Lower leg skin (tissue), 3 donors: ENCODE measurements at regions not wholly inside any gene's neighbourhood (a gene's known extent, or its start where the extent isn't known, plus 50 kb on each side); places are given as distances from the start of the nearest gene placed in this dataset.

Experiments used
- POLR2A ChIP-seq, 2 donors: fragments of 450-650 bp; IDR thresholded peaks; one replicate each; pipeline ENCODE4 v1.6.1; 2016 to 2017; ENCODE audit warnings: antibody characterized with exemption in 2 of 2, mild to moderate bottlenecking in 1 of 2, moderate library complexity in 1 of 2
- TF ChIP-seq, protein P1 (sequence below), 3 donors: fragments of 450-650 bp; IDR thresholded peaks; one replicate each; pipeline ENCODE4 v1.5.1; 2016; ENCODE audit warnings: antibody characterized with exemption in 3 of 3, mild to moderate bottlenecking in 3 of 3, moderate library complexity in 2 of 3

DNA sequence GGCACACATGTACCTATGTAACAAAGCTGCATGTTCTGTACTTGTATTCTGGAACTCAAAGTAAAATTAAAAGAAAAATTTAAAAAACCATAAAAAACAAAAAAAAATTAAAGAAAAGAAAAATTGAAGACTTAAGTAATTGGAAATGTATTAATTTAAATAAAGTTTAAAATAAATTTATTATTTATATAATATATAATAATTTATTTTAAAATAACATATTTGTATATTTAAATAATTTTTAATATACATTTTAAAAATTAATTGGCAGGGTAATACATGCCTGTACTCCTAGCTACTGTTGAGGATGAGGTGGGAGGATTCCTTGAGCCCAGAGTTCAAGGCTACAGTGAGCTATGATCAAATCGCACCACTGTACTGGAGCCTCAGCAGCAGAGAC lies 1830.6 kb upstream of the CELF4 start:
- TF ChIP-seq, protein P1, sequence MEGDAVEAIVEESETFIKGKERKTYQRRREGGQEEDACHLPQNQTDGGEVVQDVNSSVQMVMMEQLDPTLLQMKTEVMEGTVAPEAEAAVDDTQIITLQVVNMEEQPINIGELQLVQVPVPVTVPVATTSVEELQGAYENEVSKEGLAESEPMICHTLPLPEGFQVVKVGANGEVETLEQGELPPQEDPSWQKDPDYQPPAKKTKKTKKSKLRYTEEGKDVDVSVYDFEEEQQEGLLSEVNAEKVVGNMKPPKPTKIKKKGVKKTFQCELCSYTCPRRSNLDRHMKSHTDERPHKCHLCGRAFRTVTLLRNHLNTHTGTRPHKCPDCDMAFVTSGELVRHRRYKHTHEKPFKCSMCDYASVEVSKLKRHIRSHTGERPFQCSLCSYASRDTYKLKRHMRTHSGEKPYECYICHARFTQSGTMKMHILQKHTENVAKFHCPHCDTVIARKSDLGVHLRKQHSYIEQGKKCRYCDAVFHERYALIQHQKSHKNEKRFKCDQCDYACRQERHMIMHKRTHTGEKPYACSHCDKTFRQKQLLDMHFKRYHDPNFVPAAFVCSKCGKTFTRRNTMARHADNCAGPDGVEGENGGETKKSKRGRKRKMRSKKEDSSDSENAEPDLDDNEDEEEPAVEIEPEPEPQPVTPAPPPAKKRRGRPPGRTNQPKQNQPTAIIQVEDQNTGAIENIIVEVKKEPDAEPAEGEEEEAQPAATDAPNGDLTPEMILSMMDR (IDR thresholded peaks at IDR 0.05), result no peak
- TF ChIP-seq POLR2A (IDR thresholded peaks at IDR 0.05), result no peak
